Spinal cord (tissue), 9 donors: ENCODE measurements at regions not wholly inside any gene's neighbourhood (a gene's known extent, or its start where the extent isn't known, plus 50 kb on each side); places are given as distances from the start of the nearest gene placed in this dataset.
"Not testable (repeated sequence)": the region's sequence is repeated elsewhere in the genome, so short reads cannot be mapped to it uniquely, and the experiment has no call there.

Experiments used
- DNase-seq, 6 donors: peaks; one replicate each; pipeline versions ENCODE4 v3.0.0 to v3.0.0-alpha.2; 2013 to 2015; ENCODE audit warnings: low spot score in 6 of 6, low read depth in 4 of 6
- H3K27ac ChIP-seq: one replicate; pipeline ENCODE4 v1.5.1; 2013; ENCODE audit warnings: low read depth, low read length, control low read depth
- H3K27me3 ChIP-seq: one replicate; pipeline ENCODE4 v1.6.1; 2013; ENCODE audit warnings: low read length; ENCODE audit not compliant: control insufficient read depth, insufficient read depth
- H3K36me3 ChIP-seq: one replicate; pipeline ENCODE4 v1.6.1; 2013; ENCODE audit warnings: low read length; ENCODE audit not compliant: control insufficient read depth, insufficient read depth
- H3K4me1 ChIP-seq: one replicate; pipeline ENCODE4 v1.6.1; 2013; ENCODE audit warnings: low read length; ENCODE audit not compliant: control insufficient read depth, insufficient read depth
- H3K4me3 ChIP-seq: one replicate; pipeline ENCODE4 v1.5.1; 2013; ENCODE audit warnings: low read depth, low read length, control low read depth
- H3K9me3 ChIP-seq: one replicate; pipeline ENCODE4 v1.6.1; 2013; ENCODE audit warnings: low read length; ENCODE audit not compliant: control insufficient read depth, insufficient read depth
- WGBS: methylation state at CpG from one replicate; pipeline ENCODE4 v1.1.5; 2013; ENCODE audit warnings: missing lambda C conversion rate; ENCODE audit not compliant: insufficient coverage; 5-methylcytosine and 5-hydroxymethylcytosine counted together
- donor health status: healthy.

GRCh38 chr14:89667983-89668382, 250.9 kb upstream of the FOXN3 start:
- no peaks in the 10 kb centered on the region for H3K9me3 ChIP-seq
- H3K27me3 ChIP-seq: no peaks in the 10 kb centered on the region
- H3K4me3 ChIP-seq: no peak overlapping the region
- 41% methylated on average over 5 of the region's 7 CpGs for whole genome bisulfite sequencing
- no peaks in the 10 kb centered on the region for H3K36me3 ChIP-seq
- no peak for DNase-seq
- no peaks in the 10 kb centered on the region for H3K4me1 ChIP-seq
- no peak overlapping the region for H3K27ac ChIP-seq

DNA sequence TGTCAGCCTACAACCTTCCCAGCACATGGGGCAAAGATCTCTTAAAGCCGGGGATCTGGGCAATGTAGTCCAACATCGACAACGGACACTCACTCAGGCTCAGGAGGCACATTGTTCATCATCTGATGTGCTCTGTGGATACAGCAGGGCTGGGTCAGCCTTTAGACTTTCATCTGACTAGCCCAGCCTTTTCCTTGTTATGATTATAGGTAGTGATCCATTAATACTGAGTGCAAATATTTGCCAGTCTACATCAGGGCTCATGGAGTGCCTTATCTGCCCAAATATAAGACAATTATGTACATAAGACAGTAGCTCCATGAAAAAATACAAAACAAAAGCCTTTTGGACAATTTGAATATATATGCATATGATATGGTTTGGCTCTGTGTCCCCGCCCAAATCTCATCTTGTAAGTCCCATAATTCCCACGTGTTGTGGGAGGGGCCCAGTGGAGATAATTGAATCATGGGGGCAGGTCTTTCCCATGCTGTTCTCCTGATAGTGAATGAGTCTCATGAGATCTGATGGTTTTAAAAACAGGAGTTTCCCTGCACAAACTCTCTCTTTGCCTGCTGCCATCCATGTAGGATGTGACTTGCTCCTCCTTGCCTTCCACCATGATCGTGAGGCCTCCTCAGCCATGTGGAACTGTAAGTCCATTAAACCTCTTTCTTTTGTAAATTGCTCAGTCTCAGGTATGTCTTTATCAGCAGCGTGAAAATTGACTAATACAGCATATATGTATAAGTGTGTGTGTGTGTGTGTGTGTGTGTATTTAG, 248.5 kb upstream of the FOXN3 start:
- H3K36me3 ChIP-seq, H3K4me1 ChIP-seq, H3K9me3 ChIP-seq, H3K4me3 ChIP-seq, DNase-seq, H3K27me3 ChIP-seq, H3K27ac ChIP-seq: not testable (repeated sequence)
- 92% methylated on average over 4 of the region's 7 CpGs for WGBS

- H3K9me3 ChIP-seq: peaks cover 2% of the 10 kb centered on the region
- no peaks in the 10 kb centered on the region for H3K4me1 ChIP-seq
- no peaks in the 10 kb centered on the region for H3K27me3 ChIP-seq
- H3K4me3 ChIP-seq: no peak overlapping the region
- H3K36me3 ChIP-seq: no peaks in the 10 kb centered on the region
- H3K27ac ChIP-seq: no peak overlapping the region
- WGBS: no CpG with 5 or more reads among the region's 4 CpGs
- DNase-seq: no peak
These were observed 244.4 kb upstream of the FOXN3 start for GRCh38 chr14:89661392-89661791.

- H3K36me3 ChIP-seq, H3K9me3 ChIP-seq, H3K27me3 ChIP-seq, H3K27ac ChIP-seq, H3K4me1 ChIP-seq, H3K4me3 ChIP-seq, DNase-seq: not testable (repeated sequence)
- no CpG with 5 or more reads among the region's 6 CpGs for WGBS
These were observed 243.7 kb upstream of the FOXN3 start for GRCh38 chr14:89660625-89661233.

- H3K36me3 ChIP-seq: no peaks in the 10 kb centered on the region
- no peaks in the 10 kb centered on the region for H3K27me3 ChIP-seq
- no peak overlapping the region for H3K27ac ChIP-seq
- peak in 2 of 6 donors; percentile 32 to 77 for DNase-seq
- no CpG with 5 or more reads among the region's 5 CpGs for WGBS
- H3K9me3 ChIP-seq: peaks cover 2% of the 10 kb centered on the region
- no peaks in the 10 kb centered on the region for H3K4me1 ChIP-seq
- no peak overlapping the region for H3K4me3 ChIP-seq
These were observed 243.1 kb upstream of the FOXN3 start for GRCh38 chr14:89660166-89660565.

GRCh38 chr14:89658977-89659670, 242.1 kb upstream of the FOXN3 start:
- Histone ChIP-seq H3K27ac (no peak overlapping the region), H3K27me3 (no peaks in the 10 kb centered on the region), H3K4me3 (no peak overlapping the region), H3K36me3 (no peaks in the 10 kb centered on the region), H3K4me1 (no peaks in the 10 kb centered on the region), H3K9me3 (peaks cover 2% of the 10 kb centered on the region)
- DNase-seq: no peak
- 75% methylated on average over 3 of the region's 7 CpGs for WGBS

GRCh38 chr14:89657014-89657413, 240.0 kb upstream of the FOXN3 start:
- no peak overlapping the region for H3K4me3 ChIP-seq
- DNase-seq: no peak
- no peak overlapping the region for H3K27ac ChIP-seq
- WGBS: no CpG with 5 or more reads among the region's 1 CpG
- no peaks in the 10 kb centered on the region for H3K27me3 ChIP-seq
- H3K36me3 ChIP-seq: no peaks in the 10 kb centered on the region
- no peaks in the 10 kb centered on the region for H3K4me1 ChIP-seq
- peaks cover 2% of the 10 kb centered on the region for H3K9me3 ChIP-seq

DNA sequence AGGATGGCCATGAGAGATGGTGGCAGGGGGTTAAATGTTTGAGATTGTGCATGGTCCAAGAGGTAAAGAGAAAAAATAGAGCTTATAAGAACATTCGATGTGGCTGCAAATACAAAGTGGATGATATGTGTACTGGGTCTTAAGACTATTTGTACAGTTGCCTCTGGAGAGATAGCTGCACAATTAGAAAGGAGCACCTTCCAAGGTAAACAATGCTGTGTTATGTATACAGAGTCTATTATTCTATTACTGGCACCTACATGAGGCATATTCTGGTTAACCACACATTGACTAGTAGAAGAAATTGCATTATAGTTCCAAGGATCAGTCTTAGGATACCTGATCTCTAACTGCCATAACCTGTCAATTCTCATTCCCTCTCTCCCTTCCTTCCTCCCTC, 238.0 kb upstream of the FOXN3 start:
- WGBS: 78% methylated on average over 1 of the region's 1 CpG
- H3K27me3 ChIP-seq: no peaks in the 10 kb centered on the region

DNA sequence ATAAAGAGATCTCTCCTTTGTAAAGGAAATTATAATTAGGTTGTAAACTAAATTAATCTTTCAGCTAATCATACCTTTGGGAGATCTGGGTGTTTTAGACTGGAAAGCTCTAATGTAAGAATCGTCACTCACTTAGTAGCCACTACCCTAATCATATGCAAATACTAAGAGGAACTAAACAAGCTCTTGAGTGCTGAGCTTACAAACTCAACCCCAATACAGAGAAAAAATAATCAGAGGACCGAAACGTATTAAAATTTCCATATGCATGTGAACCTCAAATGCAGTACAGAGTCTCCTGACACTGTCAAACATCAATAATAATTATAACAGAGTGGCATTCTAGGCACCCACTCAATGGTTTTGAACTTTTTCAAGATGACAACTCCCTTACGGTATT, 235.3 kb upstream of the FOXN3 start:
- H3K27me3 ChIP-seq: no peaks in the 10 kb centered on the region
- DNase-seq: peak in 1 of 6 donors; percentile 55
- no peak overlapping the region for H3K4me3 ChIP-seq
- H3K9me3 ChIP-seq: peaks cover 2% of the 10 kb centered on the region
- H3K4me1 ChIP-seq: no peaks in the 10 kb centered on the region
- H3K36me3 ChIP-seq: no peaks in the 10 kb centered on the region
- 94% methylated on average over 2 of the region's 4 CpGs for WGBS
- no peak overlapping the region for H3K27ac ChIP-seq

More for the DNA sequence above, 238.0 kb upstream of the FOXN3 start:
- Histone ChIP-seq H3K4me1 (no peaks in the 10 kb centered on the region), H3K4me3 (no peak overlapping the region), H3K9me3 (peaks cover 2% of the 10 kb centered on the region), H3K27ac (no peak overlapping the region), H3K36me3 (no peaks in the 10 kb centered on the region)
- DNase-seq: no peak
